Brain microvascular endothelial cell (primary cell): ENCODE measurements at regions not wholly inside any gene's neighbourhood (a gene's known extent, or its start where the extent isn't known, plus 50 kb on each side); places are given as distances from the start of the nearest gene placed in this dataset.

ENCODE experiments used
- DNase-seq: peaks from one replicate; pipeline ENCODE4 v3.0.0-alpha.2; 2020
- H3K27ac ChIP-seq: fragments of 250-450 bp; sonication (Bioruptor Pico); 2 replicates; pipeline ENCODE4 v1.5.1; 2020; ENCODE audit warnings: mild to moderate bottlenecking, moderate library complexity
- H3K27me3 ChIP-seq: fragments of 250-450 bp; sonication (Bioruptor Pico); replicated peaks from 2 replicates; pipeline ENCODE4 v1.5.1; 2020; ENCODE audit warnings: mild to moderate bottlenecking
- H3K36me3 ChIP-seq: fragments of 250-450 bp; sonication (Bioruptor Pico); replicated peaks from 2 replicates; pipeline ENCODE4 v1.5.1; 2020; ENCODE audit warnings: mild to moderate bottlenecking
- H3K4me3 ChIP-seq: 2 replicates; pipeline ENCODE4 v1.5.1; 2011; ENCODE audit warnings: low read depth, mild to moderate bottlenecking, control low read depth, low read length, moderate library complexity
- CTCF ChIP-seq: IDR thresholded peaks from 2 replicates; pipeline ENCODE4 v1.5.1; 2011; ENCODE audit warnings: low read depth, mild to moderate bottlenecking, moderate library complexity, low read length, control low read depth, inconsistent platforms; ENCODE audit errors: missing control alignments
- in situ Hi-C: cut with HindIII; loops from 2 replicates; pipeline ENCODE4 v1.10.0; 2017; ENCODE audit warnings: low sequenced_read_pairs, low pct_ligation_motif_present

- Histone ChIP-seq H3K36me3 (no peaks in the 10 kb centered on the region), H3K27me3 (no peaks in the 10 kb centered on the region), H3K27ac (no peak overlapping the region), H3K4me3 (no peak overlapping the region)
- in situ Hi-C loops, result no loop called here
- DNase-seq, result no peak
- no peak for TF ChIP-seq CTCF
Observed at GRCh38 chr12:68400226-68400829, 68.2 kb upstream of the MDM1 start.

GRCh38 chr12:68402422-68402821 is 70.3 kb upstream of the MDM1 start:
- no peak for TF ChIP-seq CTCF
- no peaks in the 10 kb centered on the region for H3K36me3 ChIP-seq
- in situ Hi-C loops, result no loop called here
- no peaks in the 10 kb centered on the region for H3K27me3 ChIP-seq
- H3K27ac ChIP-seq, result no peak overlapping the region
- no peak for DNase-seq
- H3K4me3 ChIP-seq, result no peak overlapping the region

- TF ChIP-seq CTCF, result no peak
- Histone ChIP-seq H3K27me3 (no peaks in the 10 kb centered on the region), H3K27ac (no peak overlapping the region), H3K36me3 (no peaks in the 10 kb centered on the region), H3K4me3 (no peak overlapping the region)
- in situ Hi-C loops, result no loop called here
- no peak for DNase-seq
Observed at GRCh38 chr12:68403296-68403695, 71.1 kb upstream of the MDM1 start.

GRCh38 chr12:68403711-68404110 is 71.5 kb upstream of the MDM1 start:
- Histone ChIP-seq H3K4me3 (no peak overlapping the region), H3K27me3 (no peaks in the 10 kb centered on the region), H3K36me3 (no peaks in the 10 kb centered on the region), H3K27ac (no peak overlapping the region)
- no peak for TF ChIP-seq CTCF
- DNase-seq, result no peak
- in situ Hi-C loops, result no loop called here

- TF ChIP-seq CTCF, result no peak
- in situ Hi-C loops, result no loop called here
- Histone ChIP-seq H3K4me3 (no peak overlapping the region), H3K27ac (no peak overlapping the region), H3K36me3 (no peaks in the 10 kb centered on the region), H3K27me3 (no peaks in the 10 kb centered on the region)
- DNase-seq, result no peak
Observed at GRCh38 chr12:68405343-68405781, 73.2 kb upstream of the MDM1 start.

GRCh38 chr12:68406134-68406576 is 74.0 kb upstream of the MDM1 start:
- Histone ChIP-seq H3K36me3 (no peaks in the 10 kb centered on the region), H3K4me3 (no peak overlapping the region), H3K27ac (no peak overlapping the region), H3K27me3 (no peaks in the 10 kb centered on the region)
- TF ChIP-seq CTCF, result peak; percentile 73
- peak; percentile 34 for DNase-seq
- in situ Hi-C loops, result no loop called here
